ENCODE measurements at regions not wholly inside any gene's neighbourhood (a gene's known extent, or its start where the extent isn't known, plus 50 kb on each side); places are given as distances from the start of the nearest gene placed in this dataset.
"Not testable (repeated sequence)": the region's sequence is repeated elsewhere in the genome, so short reads cannot be mapped to it uniquely, and the experiment has no call there.

- intact Hi-C loops (cut with micrococcal nuclease): no loop called here
Measured at GRCh38 chr16:16994831-16995230, 475.9 kb downstream of the XYLT1 start.

- intact Hi-C loops (cut with micrococcal nuclease): no loop called here
Measured at GRCh38 chr16:16996827-16997226, 473.9 kb downstream of the XYLT1 start.

GRCh38 chr16:16997349-16997748, 473.4 kb downstream of the XYLT1 start:
- intact Hi-C loops (cut with micrococcal nuclease): no loop called here

DNA sequence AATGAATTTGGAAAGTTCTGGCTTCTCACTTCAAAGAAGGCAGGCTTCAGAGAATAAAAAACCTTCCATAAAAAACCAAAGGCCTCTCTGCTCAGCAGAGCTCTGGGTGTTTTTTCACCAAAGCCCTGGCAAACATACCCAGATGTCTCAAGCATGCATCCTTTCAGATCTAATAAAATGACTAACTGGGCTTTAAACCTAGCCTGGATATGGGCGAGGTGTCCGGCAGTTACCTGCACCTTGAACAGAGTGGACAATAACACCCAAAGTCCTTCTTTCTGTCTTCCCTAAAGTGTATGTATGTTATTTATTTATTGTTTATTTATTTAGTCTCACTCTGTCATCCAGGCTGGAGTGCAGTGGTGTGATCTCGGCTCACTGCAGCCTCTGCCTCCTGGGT, 469.3 kb downstream of the XYLT1 start:
- intact Hi-C loops (cut with micrococcal nuclease): no loop called here

DNA sequence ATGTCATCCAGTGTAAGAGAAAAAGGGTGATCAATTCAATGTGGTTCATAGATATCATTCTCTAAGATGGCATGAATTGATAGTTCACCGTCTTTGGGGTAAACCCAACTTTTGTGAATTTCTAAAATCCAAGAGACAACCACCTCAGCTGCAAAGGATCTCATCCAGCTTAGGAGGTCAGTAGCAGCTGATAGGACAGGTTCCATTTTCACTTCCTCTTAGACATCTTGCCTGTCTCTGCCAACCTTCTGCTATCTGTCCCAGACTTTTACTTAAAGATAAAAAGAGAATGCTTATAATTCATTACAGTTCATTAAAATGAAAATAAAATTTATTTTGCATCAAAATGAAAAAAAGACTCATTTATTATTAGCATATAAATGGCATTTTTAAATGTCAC, 468.2 kb downstream of the XYLT1 start:
- intact Hi-C loops (cut with micrococcal nuclease): no loop called here

GRCh38 chr16:17005963-17006362, 464.8 kb downstream of the XYLT1 start:
- intact Hi-C loops (cut with micrococcal nuclease): not testable (repeated sequence)

DNA sequence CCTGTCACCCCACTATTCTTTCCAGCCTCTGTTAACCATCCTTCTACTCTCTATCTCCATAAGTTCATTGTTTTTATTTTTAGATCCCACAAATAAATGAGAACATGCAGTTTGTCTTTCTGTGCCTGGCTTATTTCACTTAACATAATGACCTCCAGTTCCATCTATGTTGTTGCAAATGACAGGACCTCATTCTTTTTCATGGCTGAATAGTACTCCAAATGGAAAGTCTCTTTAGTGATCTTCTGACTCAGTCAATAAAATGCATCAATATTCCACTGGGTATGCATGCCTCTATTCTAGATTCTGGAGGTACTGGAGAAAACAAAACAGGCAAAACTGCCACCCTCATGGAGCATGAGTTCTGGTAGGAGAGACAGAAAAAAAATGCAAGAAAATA, 459.0 kb downstream of the XYLT1 start:
- intact Hi-C loops (cut with micrococcal nuclease): loop anchor here (2.0 to 5.0 kb wide), 2 partner anchors 15 to 356 kb away; no protein-coding TSS in a partner anchor

DNA sequence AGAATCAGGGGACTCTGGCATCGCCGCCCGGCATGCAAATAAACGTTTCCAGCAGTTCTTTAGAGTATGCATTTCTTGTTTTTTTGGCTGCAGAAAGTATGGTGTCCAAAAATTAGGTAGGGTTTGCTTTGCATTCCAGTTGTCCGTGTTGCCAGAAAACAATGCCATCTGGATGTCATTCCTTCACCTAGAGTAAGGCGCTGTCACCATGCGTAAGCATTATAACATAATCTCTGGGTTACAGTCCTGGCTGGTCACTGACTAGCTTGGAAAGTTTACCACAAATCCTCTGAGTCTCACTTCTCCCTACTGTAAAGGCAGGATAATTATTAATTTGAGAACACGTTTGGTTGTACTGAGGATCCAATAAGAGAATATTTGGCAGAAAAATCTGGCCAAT, 457.7 kb downstream of the XYLT1 start:
- intact Hi-C loops (cut with micrococcal nuclease): loop anchor here (2.0 to 5.0 kb wide), 2 partner anchors 14 to 354 kb away; no protein-coding TSS in a partner anchor

GRCh38 chr16:17014484-17015121, 456.2 kb downstream of the XYLT1 start:
- intact Hi-C loops (cut with micrococcal nuclease): loop anchor here (5.0 kb wide), 1 partner anchor 353 kb away; no protein-coding TSS in a partner anchor

DNA sequence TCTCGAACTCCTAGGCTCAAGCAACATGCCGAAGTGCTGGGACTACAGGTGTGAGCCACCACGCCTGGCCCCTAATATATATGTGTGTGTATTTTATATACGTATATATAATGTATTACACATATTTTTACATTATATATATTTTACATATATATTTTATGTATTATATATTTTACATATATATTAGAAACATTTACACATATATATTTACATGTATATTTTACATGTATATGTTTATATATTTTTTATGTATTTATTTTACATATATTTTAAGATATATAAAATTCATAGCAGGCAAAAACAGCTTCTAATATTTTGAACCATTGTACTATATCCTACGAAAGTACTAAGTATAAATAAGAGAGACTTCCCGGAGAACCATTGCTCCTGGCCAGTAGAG, 455.1 kb downstream of the XYLT1 start:
- intact Hi-C loops (cut with micrococcal nuclease): no loop called here

GRCh38 chr16:17017442-17017841, 453.3 kb downstream of the XYLT1 start:
- intact Hi-C loops (cut with micrococcal nuclease): no loop called here

DNA sequence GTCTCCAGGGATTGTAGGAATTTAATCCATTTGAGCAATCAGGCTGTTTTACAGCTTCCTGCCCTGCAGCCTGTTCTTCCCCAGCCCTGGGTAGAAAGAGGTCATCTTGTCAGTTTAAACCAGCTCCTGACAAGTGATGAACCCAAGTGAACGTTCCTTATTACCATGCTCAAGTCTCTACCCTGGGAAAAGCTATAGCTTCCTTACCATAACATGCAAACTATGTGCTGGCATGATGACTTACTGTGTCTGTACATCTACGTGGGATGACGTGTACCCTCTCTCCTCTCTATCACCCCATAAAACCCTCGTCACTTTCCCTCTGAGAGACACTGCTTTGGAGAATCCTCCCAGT, 452.2 kb downstream of the XYLT1 start:
- intact Hi-C loops (cut with micrococcal nuclease): no loop called here

DNA sequence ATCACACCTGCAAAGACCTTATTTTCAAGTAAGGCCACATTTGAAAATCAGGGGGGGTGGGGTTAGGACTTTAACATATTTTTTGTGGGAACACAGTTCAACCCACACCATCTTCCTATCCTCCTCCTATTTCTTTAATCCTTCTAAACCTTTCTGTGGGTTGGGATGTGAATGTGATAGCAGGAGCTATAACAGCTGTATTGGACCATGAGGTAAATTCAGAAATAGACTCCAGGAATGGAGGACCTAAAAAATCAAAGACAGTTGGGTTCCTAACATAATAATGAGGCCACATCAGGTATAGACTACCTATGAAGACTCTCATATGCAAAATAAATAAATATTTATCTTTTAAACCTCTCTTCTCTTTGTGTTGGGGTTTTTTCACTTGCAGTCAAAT, 451.4 kb downstream of the XYLT1 start:
- intact Hi-C loops (cut with micrococcal nuclease): no loop called here

DNA sequence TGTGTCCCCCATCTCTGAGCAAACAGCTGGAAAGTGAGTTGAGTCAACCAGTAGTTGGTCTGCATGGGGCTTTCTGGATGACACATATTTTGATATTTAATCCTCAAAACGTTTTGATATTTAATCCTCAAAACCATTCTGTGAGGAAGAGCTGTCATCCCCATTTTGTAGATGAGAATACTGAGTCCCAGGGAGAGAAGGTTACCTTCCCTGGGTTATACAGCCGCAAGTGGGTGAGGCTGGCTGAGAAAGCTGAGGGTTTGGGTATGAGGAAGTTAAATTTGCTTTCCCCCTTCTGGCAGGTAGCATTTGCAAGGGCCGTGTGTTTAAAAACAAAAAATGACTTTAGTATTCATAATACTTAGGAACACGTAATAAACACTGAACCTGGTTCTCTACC, 447.2 kb downstream of the XYLT1 start:
- intact Hi-C loops (cut with micrococcal nuclease): no loop called here

DNA sequence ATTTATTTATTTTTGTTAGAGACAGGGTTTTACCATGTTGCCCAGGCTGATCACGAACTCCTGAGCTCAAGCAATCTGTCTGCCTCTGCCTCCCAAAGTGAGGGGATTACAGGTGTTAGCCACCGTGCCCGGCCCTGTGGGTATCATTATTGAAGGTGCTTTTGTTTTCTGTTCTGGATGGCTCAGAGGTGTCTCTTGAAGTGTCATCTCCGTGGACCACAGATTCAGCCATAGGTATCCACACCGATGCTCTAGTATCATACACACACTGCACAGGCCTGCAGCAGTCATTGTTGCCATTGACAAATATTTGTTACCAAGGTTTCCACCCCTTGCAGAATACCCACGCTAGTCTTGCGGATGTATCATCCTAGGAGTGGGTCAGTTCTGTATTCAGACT, 446.2 kb downstream of the XYLT1 start:
- intact Hi-C loops (cut with micrococcal nuclease): no loop called here

GRCh38 chr16:17026600-17027242, 444.0 kb downstream of the XYLT1 start:
- intact Hi-C loops (cut with micrococcal nuclease): loop anchor here (2.0 to 5.0 kb wide), 2 partner anchors 14 to 446 kb away; partner anchors contain the start of gene XYLT1

DNA sequence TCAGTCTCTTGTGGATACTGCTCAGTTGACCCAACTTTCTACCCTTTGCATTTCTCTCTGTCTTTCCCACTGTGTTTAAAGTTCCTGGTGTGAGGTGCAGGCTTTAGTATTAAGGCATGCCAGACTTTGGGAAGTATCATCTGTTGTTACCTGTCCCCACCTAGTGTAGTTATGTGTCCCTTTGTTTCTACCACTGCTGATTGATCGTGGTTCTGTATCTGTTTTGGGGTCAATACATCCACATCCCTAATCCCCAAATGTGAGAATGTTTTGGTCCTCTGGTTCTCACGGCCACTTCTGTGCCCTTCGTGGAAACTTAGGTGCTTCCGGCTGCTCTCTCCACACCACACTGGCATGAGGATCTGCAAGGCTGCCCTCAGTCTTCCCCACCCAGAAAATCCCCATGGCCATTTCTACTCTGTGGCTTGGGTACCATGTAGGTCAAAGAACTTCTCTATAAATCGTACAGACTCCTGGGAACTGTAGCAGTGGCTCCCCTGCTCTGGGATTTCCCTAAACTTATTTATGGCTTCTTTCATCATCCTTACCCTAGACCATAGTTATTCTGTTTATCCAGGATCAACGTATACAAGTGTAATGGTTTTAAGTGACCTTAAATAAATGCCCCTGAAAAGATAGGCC, 443.2 kb downstream of the XYLT1 start:
- intact Hi-C loops (cut with micrococcal nuclease): loop anchor here (2.0 to 5.0 kb wide), 2 partner anchors 15 to 445 kb away; partner anchors contain the start of gene XYLT1

DNA sequence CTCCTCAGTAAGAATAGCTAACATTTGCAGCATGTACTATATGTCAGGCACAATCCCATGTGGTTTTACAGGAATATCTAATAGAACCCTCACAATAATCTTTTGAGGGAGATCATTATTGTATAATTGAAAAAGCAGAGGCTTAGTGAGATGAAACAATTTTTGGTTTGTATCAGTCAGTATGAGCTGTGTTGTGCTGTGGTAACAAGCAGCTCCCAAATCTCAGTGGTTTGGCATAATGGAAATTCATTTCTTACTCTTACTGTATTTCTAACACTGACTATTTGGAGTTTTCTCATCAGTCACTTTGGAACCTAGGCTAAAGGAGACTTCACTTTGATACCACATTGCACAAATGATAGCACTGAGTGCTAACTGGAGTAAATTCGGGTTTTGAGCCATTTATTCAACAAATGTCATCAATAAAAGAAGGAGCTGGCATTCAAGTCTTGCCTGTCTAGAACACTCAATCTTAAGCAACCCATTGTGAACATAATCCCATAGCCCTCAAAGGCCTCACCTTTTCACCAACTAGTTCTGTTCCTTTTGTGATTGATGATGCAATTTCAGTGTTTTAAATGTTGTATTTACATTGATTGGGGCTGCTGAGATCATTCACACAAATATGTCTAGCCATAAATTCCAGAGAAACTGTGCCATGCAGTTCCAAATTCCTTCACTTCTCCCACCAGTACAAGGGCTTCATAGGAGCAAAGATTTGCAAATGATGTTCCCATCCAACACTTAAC, 441.0 kb downstream of the XYLT1 start:
- intact Hi-C loops (cut with micrococcal nuclease): loop anchor here (5.0 kb wide), 1 partner anchor 443 kb away; the partner anchor contains the start of gene XYLT1

DNA sequence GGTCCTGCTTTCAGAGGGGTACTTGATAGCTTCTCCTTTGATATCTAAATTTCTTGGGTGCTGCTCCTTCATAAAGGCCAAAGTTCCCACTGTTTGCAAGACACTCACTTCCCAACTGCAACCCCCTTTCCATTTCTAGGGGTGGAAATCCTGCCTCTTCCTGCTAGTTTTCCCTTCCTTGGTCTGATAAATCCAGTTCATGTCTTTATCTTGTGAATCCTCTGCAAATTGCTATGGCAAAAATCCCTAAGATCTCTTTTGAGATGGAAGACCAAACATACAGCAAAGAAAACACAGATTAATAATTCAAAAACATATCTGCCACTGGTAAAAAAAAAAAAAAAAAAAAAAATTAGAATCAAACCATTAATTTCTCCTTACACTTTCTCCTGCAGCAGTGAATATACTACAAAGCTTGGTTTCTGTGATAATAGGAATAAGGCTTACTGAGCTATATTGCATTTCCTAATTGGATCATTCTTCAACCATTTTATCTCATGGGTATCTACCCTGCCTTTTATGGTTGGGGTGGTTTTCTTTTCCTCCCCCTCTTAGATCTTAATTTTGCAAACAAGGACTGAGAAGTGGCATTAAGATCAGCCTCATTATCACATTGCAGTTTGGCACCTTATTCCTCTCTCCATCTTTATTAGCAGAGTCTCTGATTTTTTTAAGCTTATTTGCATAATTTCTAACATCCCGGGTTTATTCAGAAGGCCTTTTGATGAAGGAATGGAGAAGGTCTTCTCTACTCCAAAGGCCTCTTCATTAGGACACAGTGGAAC, 439.1 kb downstream of the XYLT1 start:
- intact Hi-C loops (cut with micrococcal nuclease): no loop called here

- intact Hi-C loops (cut with micrococcal nuclease): no loop called here
Measured at GRCh38 chr16:17032332-17032731, 438.4 kb downstream of the XYLT1 start.

Measured in T-helper 2 cell treated with Interferon-gamma antibody and Interleukin-4, amounts not matched to agents 100 ng/mL and 5 ng/mL, for 36 hours (primary cell).